GM12891 (cell line): ENCODE measurements at regions not wholly inside any gene's neighbourhood (a gene's known extent, or its start where the extent isn't known, plus 50 kb on each side); places are given as distances from the start of the nearest gene placed in this dataset.
"Not testable (repeated sequence)": the region's sequence is repeated elsewhere in the genome, so short reads cannot be mapped to it uniquely, and the experiment has no call there.

Experiments used
- DNase-seq: peaks from one replicate; pipeline ENCODE4 v3.0.0; 2011; ENCODE audit warnings: low spot score; ENCODE audit not compliant: insufficient read length
- FAIRE-seq: peaks from 2 replicates; lab custom pipeline; 2011; peaks lifted over from hg19 to GRCh38; lab: Jason Lieb, UNC
- PAX5 ChIP-seq: IDR thresholded peaks from 2 replicates; pipeline ENCODE4 v1.6.1; 2011; ENCODE audit warnings: low read length, moderate library complexity, mild to moderate bottlenecking; ENCODE audit not compliant: insufficient read depth, severe bottlenecking
- POLR2A ChIP-seq: IDR thresholded peaks from 2 replicates; pipeline ENCODE4 v1.6.1; 2011; ENCODE audit warnings: low read depth, low read length, control low read depth
- POLR2AphosphoS5 ChIP-seq: IDR thresholded peaks from 2 replicates; pipeline ENCODE4 v1.6.1; 2011; ENCODE audit warnings: low read depth, low read length, control low read depth
- POU2F2 ChIP-seq: IDR thresholded peaks from 2 replicates; pipeline ENCODE4 v1.6.1; 2011; ENCODE audit warnings: low read depth, mild to moderate bottlenecking, control low read depth, low read length, moderate library complexity
- SPI1 ChIP-seq: IDR thresholded peaks from 2 replicates; pipeline ENCODE4 v1.6.1; 2011; ENCODE audit warnings: low read depth, low read length, control low read depth
- TAF1 ChIP-seq: IDR thresholded peaks from 2 replicates; pipeline ENCODE4 v1.6.1; 2011; ENCODE audit warnings: low read depth, low read length, control low read depth

GRCh38 chr3:110487840-110488239, 583.8 kb upstream of the NECTIN3 start:
- DNase-seq (no peak), FAIRE-seq (no peak)
- TF ChIP-seq POU2F2 (no peak), PAX5 (no peak), TAF1 (no peak), SPI1 (no peak), POLR2AphosphoS5 (no peak), POLR2A (no peak)

GRCh38 chr3:110491413-110491812, 580.2 kb upstream of the NECTIN3 start:
- DNase-seq (no peak), FAIRE-seq (no peak)
- no peak for TF ChIP-seq PAX5

GRCh38 chr3:110492876-110493275, 578.7 kb upstream of the NECTIN3 start:
- TF ChIP-seq POLR2AphosphoS5 = no peak
- TF ChIP-seq PAX5 = no peak
- no peak for TF ChIP-seq TAF1
- no peak for TF ChIP-seq POLR2A
- no peak for TF ChIP-seq POU2F2
- TF ChIP-seq SPI1 = no peak
- FAIRE-seq (no peak), DNase-seq (no peak)

- DNase-seq = no peak
- no peak for FAIRE-seq
- TF ChIP-seq POU2F2 = no peak
- TF ChIP-seq PAX5 = no peak
- TF ChIP-seq SPI1 = no peak
- no peak for TF ChIP-seq POLR2A
- TF ChIP-seq POLR2AphosphoS5 = no peak
- TF ChIP-seq TAF1 = no peak
These were observed 578.1 kb upstream of the NECTIN3 start for GRCh38 chr3:110493438-110494092.

- FAIRE-seq = no peak
- DNase-seq = no peak
- TF ChIP-seq TAF1 = no peak
- no peak for TF ChIP-seq POLR2A
- no peak for TF ChIP-seq SPI1
- TF ChIP-seq POLR2AphosphoS5 = no peak
- TF ChIP-seq PAX5 = no peak
- TF ChIP-seq POU2F2 = no peak
These were observed 577.5 kb upstream of the NECTIN3 start for GRCh38 chr3:110494093-110494490.

- DNase-seq = no peak
- TF ChIP-seq SPI1 (0 out of 2 replicates have a peak, but pooled peaks have one; percentile 20), POU2F2 (no peak), TAF1 (no peak), POLR2AphosphoS5 (no peak)
- no peak for FAIRE-seq
These were observed 576.9 kb upstream of the NECTIN3 start for GRCh38 chr3:110494728-110495127.

- FAIRE-seq (no peak), DNase-seq (no peak)
- TF ChIP-seq SPI1 = no peak
- TF ChIP-seq POLR2A = no peak
- no peak for TF ChIP-seq POLR2AphosphoS5
- no peak for TF ChIP-seq PAX5
- no peak for TF ChIP-seq POU2F2
- TF ChIP-seq TAF1 = no peak
These were observed 576.3 kb upstream of the NECTIN3 start for GRCh38 chr3:110495201-110495927.

- FAIRE-seq (no peak), DNase-seq (no peak)
- TF ChIP-seq SPI1 = no peak
These were observed 567.2 kb upstream of the NECTIN3 start for GRCh38 chr3:110504401-110504800.

GRCh38 chr3:110504901-110505300, 566.7 kb upstream of the NECTIN3 start:
- TF ChIP-seq POU2F2 = no peak
- no peak for TF ChIP-seq TAF1
- no peak for TF ChIP-seq SPI1
- no peak for TF ChIP-seq POLR2A
- TF ChIP-seq PAX5 = no peak
- no peak for TF ChIP-seq POLR2AphosphoS5
- FAIRE-seq (no peak), DNase-seq (no peak)

GRCh38 chr3:110506890-110507289, 564.7 kb upstream of the NECTIN3 start:
- no peak for FAIRE-seq
- TF ChIP-seq POLR2A = no peak
- TF ChIP-seq POLR2AphosphoS5 = no peak
- TF ChIP-seq SPI1 = no peak
- no peak for TF ChIP-seq TAF1
- TF ChIP-seq POU2F2 = no peak
- no peak for TF ChIP-seq PAX5
- DNase-seq = no peak

- not testable (repeated sequence) for FAIRE-seq, DNase-seq
These were observed 564.0 kb upstream of the NECTIN3 start for GRCh38 chr3:110507570-110507969.
